Esophagus muscularis mucosa (tissue), 4 donors: ENCODE measurements at regions not wholly inside any gene's neighbourhood (a gene's known extent, or its start where the extent isn't known, plus 50 kb on each side); places are given as distances from the start of the nearest gene placed in this dataset.

ENCODE experiments used
- DNase-seq: peaks from one replicate; pipeline ENCODE4 v3.0.0-alpha.2; 2017; ENCODE audit errors: extremely low spot score
- H3K27ac ChIP-seq, 4 donors: fragments of 200-600 bp; sonication (generic); replicated peaks in 1 of 4; 1 replicate in 3 of 4; 2 replicates in 1 of 4; pipeline ENCODE4 v1.5.1; 2016 to 2019; ENCODE audit warnings: mild to moderate bottlenecking in 1 of 4
- H3K27me3 ChIP-seq, 4 donors: fragments of 200-600 bp; sonication (generic); one replicate each; pipeline versions ENCODE4 v1.5.1 to v1.6.0; 2016 to 2019
- H3K36me3 ChIP-seq, 4 donors: fragments of 200-600 bp; sonication (generic); one replicate each; pipeline ENCODE4 v1.5.1; 2016 to 2019
- H3K4me1 ChIP-seq, 4 donors: fragments of 200-600 bp; sonication (generic); one replicate each; pipeline ENCODE4 v1.5.1; 2016 to 2019
- H3K4me3 ChIP-seq, 4 donors: fragments of 200-600 bp; sonication (generic); 1 replicate in 2 of 4; 2 replicates in 2 of 4; pipeline ENCODE4 v1.5.1; 2016 to 2019; ENCODE audit warnings: mild to moderate bottlenecking in 4 of 4, moderate library complexity in 1 of 4
- H3K9me3 ChIP-seq, 4 donors: fragments of 200-600 bp; sonication (generic); 1 replicate in 3 of 4; 2 replicates in 1 of 4; pipeline ENCODE4 v1.5.1; 2016 to 2019
- CTCF ChIP-seq, 3 experiments: fragments of 200-600 bp in 2 of 3; fragments of 450-650 bp in 1 of 3; sonication (generic) in 2 of 3; IDR thresholded peaks; one replicate each; pipeline ENCODE4 v1.5.1; 2017 to 2019; ENCODE audit warnings: antibody characterized with exemption in 3 of 3, mild to moderate bottlenecking in 2 of 3, moderate library complexity in 1 of 3
- EP300 ChIP-seq: sonication (generic); formaldehyde crosslinking; IDR thresholded peaks from one replicate; pipeline ENCODE4 v1.6.1; 2017; ENCODE audit warnings: antibody characterized with exemption
- POLR2A ChIP-seq: fragments of 450-650 bp; IDR thresholded peaks from one replicate; pipeline ENCODE4 v1.6.1; 2017; ENCODE audit warnings: antibody characterized with exemption, moderate library complexity, mild to moderate bottlenecking, low read depth
- POLR2AphosphoS5 ChIP-seq, 2 donors: sonication (generic); formaldehyde crosslinking; IDR thresholded peaks; one replicate each; pipeline ENCODE4 v1.6.1; 2017; ENCODE audit warnings: antibody characterized with exemption in 2 of 2
- WGBS: methylation state at CpG from one replicate; pipeline ENCODE4 v1.1.5; 2018; 5-methylcytosine and 5-hydroxymethylcytosine counted together
- intact Hi-C: fragments of 100-400 bp; cut with DNase I; formaldehyde crosslinking; loops from one replicate; pipeline ENCODE4 v1.15.1; 2023

- Histone ChIP-seq H3K9me3 (no peaks in the 10 kb centered on the region), H3K27ac (no peak overlapping the region), H3K27me3 (peaks cover 0 to 6% (median 0%) of the 10 kb centered on the region in 4 donors), H3K4me3 (no peak overlapping the region), H3K4me1 (peaks cover 0 to 9% (median 3%) of the 10 kb centered on the region in 4 donors), H3K36me3 (no peaks in the 10 kb centered on the region)
- TF ChIP-seq POLR2AphosphoS5 (IDR thresholded peaks at IDR 0.05) (no peak), EP300 (no peak), POLR2A (no peak), CTCF (IDR thresholded peaks at IDR 0.05) (no peak)
- intact Hi-C loops: no loop called here
- 73% methylated on average over 4 of the region's 4 CpGs for WGBS
- DNase-seq: no peak
These were observed 58.5 kb downstream of the RTL9 start for GRCh38 chrX:110417128-110417527.

- 45% methylated on average over 18 of the region's 22 CpGs for WGBS
- H3K9me3 ChIP-seq: no peaks in the 10 kb centered on the region
- DNase-seq: no peak
- no peak for TF ChIP-seq POLR2A
- peak in 1 of 3 experiments; percentile 29 for TF ChIP-seq CTCF (IDR thresholded peaks at IDR 0.05)
- H3K4me3 ChIP-seq: no peak overlapping the region
- H3K4me1 ChIP-seq: no peaks in the 10 kb centered on the region
- peaks cover 0 to 5% (median 0%) of the 10 kb centered on the region in 4 donors for H3K27me3 ChIP-seq
- H3K36me3 ChIP-seq: no peaks in the 10 kb centered on the region
- intact Hi-C loops: no loop called here
- no peak overlapping the region for H3K27ac ChIP-seq
These were observed 59.9 kb downstream of the RTL9 start for GRCh38 chrX:110418316-110419235.

- Histone ChIP-seq H3K27ac (no peak overlapping the region), H3K9me3 (no peaks in the 10 kb centered on the region), H3K36me3 (no peaks in the 10 kb centered on the region), H3K4me3 (no peak overlapping the region), H3K27me3 (peaks cover 0 to 5% (median 0%) of the 10 kb centered on the region in 4 donors), H3K4me1 (no peaks in the 10 kb centered on the region)
- intact Hi-C loops: no loop called here
- no peak for TF ChIP-seq EP300
- TF ChIP-seq CTCF (IDR thresholded peaks at IDR 0.05): no peak
- TF ChIP-seq POLR2AphosphoS5 (IDR thresholded peaks at IDR 0.05): no peak
- no peak for TF ChIP-seq POLR2A
- no peak for DNase-seq
- 75% methylated on average over 1 of the region's 1 CpG for WGBS
These were observed 60.9 kb downstream of the RTL9 start for GRCh38 chrX:110419512-110419911.

- H3K36me3 ChIP-seq: no peaks in the 10 kb centered on the region
- 48% methylated on average over 9 of the region's 9 CpGs for whole genome bisulfite sequencing
- TF ChIP-seq CTCF (IDR thresholded peaks at IDR 0.05) (no peak), POLR2AphosphoS5 (IDR thresholded peaks at IDR 0.05) (no peak), EP300 (no peak), POLR2A (no peak)
These were observed 62.3 kb downstream of the RTL9 start for GRCh38 chrX:110420771-110421499.

More at GRCh38 chrX:110420771-110421499, 62.3 kb downstream of the RTL9 start:
- H3K27ac ChIP-seq: no peak overlapping the region
- H3K4me1 ChIP-seq: no peaks in the 10 kb centered on the region
- H3K4me3 ChIP-seq: no peak overlapping the region
- H3K27me3 ChIP-seq: peaks cover 0 to 5% (median 0%) of the 10 kb centered on the region in 4 donors
- intact Hi-C loops: no loop called here
- no peaks in the 10 kb centered on the region for H3K9me3 ChIP-seq
- no peak for DNase-seq
